ENCODE measurements at regions not wholly inside any gene's neighbourhood (a gene's known extent, or its start where the extent isn't known, plus 50 kb on each side); places are given as distances from the start of the nearest gene placed in this dataset.

DNA sequence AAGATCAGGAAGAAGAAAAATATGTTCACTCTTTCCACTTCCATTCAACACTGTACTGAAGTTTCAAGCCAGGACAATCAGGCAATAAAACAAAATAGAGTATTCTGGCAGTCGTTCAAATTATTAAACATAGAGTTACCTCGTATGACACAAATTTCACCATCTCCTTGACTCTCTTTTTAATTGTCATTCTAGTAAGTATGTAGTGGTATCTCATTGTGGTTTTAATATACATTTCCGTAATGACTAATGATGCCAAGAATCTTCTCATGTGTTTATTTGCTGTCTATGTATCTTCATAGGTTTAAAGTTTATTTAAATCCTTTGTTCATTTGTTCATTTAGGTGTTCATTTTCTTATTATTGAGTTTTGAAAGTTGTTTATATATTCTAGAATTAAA, 352.2 kb downstream of the IDS start:
- DNase-seq (ENCODE audit: low read depth in 2 of 2): no peak

DNA sequence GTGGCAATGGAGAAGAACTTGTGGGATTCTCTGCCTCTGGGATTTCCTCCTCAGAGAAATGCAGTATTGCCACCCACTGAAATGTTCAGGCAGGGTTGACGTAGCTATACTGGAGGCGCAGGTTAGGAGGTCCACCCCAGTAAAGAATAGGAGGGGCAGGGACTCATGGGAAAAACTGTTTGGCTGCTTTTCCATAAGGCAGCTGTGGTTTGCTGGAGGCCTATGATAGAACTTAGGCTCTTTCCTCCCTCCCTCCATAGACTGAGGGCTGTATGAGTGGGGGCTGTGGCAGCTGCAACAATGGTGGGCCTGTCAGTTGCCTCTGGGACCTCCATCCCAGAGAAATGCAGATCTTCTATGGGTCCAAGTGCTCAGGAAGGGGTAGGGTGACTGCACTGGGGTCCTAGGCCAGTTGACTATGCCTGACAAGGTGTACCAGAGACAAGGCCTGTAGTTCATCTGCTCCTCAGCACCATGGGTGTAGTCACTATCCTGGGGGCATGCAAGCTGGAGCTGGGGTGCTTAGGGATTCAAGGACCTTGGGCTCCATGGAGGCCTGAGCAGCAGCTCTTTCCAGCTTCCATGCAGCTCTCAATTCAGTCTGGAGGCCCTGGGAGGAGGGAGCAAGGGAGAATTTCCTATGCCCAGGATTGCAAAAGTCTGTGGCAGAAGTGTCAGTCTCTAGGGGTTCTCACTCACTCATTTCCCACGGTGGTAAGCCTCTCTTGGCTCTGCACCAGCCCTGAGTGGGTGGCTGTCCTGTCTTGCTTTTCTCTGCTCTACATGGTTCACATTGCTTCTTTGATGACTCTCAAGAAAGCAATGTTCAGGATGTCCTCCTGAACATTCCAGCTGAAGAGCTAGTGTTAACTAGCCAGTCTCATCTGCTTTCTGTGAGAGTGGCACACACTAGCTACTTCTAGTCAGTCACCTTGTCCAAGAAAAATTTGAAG, 353.0 kb downstream of the IDS start:
- no peak for DNase-seq (ENCODE audit: low read depth in 2 of 2)

DNA sequence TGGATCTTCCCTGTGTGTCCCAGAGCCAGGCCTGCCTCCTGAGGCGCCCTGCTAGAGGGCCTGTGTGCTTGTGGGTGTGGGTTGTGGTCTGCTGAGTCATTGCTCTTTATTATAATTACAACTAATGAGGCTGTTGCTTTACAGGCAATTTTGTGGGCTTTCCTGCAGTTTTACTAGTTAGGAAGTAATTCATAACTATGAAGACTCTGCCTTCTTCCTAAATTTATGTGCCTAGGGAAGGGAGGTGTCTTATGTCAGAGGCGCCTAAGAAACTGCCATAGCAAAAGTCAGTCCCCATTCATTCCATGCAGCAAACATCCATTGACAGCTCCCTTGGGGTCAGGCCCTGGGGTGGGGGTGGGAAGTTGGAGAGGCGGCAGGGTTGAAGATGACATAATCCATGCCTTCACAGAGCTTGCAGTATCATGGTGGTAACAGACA, 359.2 kb downstream of the IDS start:
- no peak for DNase-seq (ENCODE audit: low read depth in 2 of 2)

DNA sequence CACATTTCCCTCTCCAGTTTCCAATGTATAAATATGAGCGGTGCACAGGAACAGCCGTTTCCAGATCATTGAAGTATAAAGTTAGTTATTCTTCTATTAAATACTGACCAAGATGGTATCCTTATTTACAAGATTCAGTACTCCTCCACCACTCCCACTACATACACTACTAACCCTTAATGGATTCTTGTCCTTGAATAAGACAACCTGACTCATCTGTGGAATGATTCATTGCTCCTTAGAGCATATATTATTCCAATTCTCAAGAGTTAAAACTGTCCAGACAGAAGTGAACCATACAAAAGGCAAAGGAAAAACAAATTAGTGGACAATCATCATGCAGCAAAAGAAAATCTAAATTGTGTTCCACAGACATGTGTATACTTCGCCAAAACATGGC, 373.3 kb downstream of the IDS start:
- no peak for DNase-seq (ENCODE audit: low read depth in 2 of 2)

DNA sequence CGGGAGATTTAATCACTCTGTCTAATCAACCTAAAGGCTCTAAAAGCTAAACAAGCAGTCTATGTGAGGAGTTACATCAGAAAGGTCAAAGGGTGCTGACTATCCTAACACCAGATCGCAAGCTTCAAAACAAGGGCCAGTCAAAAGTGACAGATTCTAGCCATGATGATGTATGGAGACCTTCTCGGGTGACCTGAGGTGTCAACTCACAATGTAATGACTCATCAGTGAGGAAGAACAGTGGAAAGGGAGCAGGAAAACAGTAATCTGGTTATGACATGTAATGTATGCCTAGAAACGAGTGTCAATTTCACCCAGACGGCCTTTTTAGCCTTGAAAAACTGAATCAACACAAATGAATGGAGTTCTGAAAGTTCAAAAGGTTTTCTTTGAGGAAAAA, 375.3 kb downstream of the IDS start:
- no peak for DNase-seq (ENCODE audit: low read depth in 2 of 2)

DNA sequence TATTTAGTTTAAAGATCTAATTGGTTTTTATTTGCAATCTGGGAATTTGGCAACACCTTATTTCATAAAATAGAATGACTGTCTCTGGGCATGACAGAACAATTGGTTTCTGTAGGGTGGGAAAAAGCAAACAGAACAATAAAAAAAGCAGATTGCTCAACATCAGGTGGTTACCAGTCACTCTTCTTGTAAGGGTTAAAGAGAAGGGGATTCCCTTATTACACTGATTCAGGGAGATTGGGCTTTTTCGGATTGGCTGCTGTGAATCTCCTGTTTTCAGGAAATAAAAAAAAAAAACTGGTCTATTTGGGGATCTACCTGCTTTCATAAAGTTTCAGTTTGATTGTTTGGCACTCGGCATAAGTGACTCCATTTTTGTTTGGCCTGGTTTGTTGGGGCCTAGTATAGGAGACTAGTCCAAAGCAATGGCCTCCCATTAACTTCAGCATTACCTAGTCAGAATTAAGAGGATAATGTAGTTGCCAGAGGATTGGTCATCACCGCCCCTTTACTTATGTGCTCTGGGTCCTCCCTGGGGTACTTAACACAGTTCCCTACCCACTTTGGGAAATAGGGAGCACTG, 380.5 kb downstream of the IDS start:
- no peak for DNase-seq (ENCODE audit: low read depth in 2 of 2)

DNA sequence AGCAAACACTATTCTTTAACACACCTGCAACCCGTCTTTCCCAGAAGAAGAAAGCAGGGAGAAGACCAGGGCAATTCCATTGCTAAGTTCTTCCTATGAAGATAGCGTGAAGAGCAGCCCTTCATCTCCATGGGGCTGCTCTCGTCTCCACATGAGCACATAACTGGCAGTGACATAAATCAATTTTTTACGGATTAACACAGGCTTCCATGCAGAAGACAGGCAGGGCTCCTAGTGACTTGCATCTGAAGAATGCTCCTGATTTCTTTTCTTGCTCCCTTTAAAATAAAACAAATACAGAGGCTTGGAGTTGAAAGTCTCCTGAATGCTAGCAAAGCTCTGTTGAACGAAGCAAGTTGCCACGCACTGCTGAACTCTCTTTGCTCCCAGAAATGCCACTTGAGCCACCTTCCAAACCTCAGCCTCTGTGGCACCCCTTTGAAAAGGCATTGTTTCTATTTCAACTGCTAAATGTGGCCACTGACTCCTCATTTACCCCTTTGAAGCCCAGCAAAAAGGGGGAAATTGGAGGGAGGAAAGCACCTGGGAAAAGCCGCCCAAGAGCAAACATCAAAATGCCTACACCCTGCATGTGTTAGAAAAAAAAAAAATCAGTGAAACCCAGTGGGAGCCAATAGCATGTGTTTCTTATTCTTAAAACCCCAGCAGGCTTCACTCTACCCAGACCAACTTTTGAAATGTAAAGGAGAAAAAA, 383.7 kb downstream of the IDS start:
- DNase-seq (ENCODE audit: low read depth in 2 of 2): no peak

DNA sequence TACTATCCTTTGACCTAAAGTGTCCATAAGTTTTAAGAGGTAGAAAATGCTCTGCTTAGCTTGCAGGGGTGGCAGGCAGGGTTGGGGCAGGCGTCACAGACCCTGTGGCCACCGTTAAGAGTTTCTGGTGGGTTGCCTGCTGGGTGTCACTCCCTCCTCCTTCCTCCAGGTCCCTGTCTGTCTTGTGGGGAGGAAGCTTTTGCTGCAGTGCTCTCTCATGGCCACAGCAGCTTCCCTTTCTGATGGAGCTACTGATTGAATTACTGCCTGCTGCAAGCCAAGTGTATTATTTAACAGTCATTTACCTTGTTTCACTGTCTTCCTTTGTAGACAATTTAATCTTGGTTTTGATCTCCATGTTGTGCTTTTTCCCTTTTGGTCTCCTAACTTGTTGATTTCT, 384.6 kb downstream of the IDS start:
- DNase-seq (ENCODE audit: low read depth in 2 of 2): no peak

DNA sequence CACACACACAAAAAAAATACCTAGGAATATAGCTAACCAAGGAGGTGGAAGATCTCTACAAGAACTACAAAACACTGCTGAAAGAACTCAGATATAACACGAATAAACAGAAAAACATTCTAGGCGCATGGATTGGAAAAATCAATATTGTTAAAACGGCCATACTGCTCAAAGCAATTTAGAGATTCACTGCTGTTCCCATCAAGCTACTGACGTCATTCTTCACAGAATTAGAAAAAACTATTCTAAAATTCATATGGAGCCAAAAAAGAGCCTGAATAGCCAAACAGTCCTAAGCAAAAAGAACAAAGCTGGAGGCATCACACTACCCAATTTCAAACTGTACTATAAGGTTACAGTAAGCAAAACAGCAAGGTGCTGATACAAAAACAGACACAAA, 390.2 kb downstream of the IDS start:
- DNase-seq (ENCODE audit: low read depth in 2 of 2): no peak

DNA sequence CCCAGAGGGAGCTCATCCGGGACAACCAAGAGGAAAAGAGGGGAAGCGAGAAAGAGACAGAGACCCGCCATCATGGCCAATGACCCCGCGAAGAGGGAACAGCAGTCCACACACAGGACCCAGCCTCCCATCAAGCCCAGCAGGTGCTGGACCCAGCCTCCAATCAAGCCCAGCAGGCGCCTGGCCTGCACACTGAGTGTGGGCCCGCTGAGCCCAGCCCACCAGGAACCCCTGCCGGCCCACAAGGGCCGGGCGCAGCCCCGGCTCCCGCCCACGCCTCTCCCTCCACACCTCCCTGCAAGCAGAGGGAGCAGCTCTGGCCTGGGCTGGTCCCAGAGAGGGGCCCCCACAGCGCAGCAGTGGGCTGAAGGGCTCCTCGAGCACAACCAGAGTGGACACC, 391.1 kb downstream of the IDS start:
- DNase-seq (ENCODE audit: low read depth in 2 of 2): no peak

DNA sequence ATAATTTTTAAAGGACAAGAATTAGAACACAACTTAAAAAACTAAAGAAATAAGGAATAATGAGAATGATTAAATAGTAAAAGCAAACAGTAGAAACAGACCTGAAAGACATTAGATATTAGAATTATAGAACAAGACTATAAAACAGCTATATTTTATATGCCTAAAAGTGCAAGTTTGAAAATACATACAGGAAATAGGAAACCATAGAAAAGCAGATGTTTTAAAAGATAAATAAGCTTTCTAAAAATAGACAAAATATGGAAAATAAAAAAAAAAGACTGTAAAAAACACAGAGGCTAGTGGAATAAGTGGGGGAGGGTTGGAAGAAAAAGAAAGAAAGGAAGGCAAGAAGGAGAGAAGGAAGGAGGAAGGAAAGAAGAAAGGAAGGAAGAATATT, 407.3 kb downstream of the IDS start:
- DNase-seq (ENCODE audit: low read depth in 2 of 2): no peak

DNA sequence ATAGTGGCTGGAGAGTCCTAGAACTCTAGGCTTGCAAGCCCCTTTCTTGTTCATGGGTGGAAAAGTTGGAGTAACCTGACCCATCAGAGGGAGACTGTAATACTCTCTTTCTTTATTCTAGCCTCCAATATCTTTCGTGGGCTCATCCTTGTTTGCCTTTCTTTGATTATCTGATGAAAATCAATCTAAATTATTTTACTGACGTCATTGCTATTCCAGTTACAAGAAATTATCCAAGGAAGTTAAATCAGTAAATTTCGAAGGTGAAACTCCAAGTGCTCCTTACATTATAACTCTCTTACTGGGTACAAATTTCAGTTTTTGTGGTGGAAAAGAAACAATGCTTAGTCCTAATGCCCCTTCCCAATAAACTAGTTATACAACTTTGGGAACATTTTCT, 412.9 kb downstream of the IDS start:
- no peak for DNase-seq (ENCODE audit: low read depth in 2 of 2)

DNA sequence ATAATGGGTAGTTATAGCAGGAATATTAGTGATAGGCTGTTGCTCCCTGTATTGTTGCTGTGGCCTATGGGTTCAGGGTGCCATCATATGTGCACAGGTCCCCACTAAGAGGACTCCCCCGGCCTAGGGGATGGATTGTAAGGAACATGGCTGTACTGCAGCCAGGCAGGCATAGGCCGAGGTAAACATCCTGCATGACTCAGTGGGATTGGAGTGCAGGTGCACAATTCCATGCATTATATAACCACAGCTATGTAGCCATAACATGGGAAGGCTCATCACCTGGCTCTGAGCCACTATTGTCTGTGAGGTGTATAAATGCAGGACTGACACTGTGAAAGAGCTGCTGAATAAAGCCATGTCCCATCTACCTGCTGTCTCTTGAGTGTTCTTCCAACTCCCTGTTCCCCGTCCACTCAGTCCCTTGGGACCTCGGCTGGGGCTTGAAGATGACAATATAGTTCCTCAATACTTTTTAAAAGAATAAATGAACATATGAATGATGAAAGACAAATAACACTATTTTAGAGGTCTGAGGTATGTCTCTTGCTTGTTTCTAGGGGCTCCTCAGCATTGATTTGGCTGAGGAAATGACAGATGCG, 425.2 kb downstream of the IDS start:
- DNase-seq (ENCODE audit: low read depth in 2 of 2): no peak

DNA sequence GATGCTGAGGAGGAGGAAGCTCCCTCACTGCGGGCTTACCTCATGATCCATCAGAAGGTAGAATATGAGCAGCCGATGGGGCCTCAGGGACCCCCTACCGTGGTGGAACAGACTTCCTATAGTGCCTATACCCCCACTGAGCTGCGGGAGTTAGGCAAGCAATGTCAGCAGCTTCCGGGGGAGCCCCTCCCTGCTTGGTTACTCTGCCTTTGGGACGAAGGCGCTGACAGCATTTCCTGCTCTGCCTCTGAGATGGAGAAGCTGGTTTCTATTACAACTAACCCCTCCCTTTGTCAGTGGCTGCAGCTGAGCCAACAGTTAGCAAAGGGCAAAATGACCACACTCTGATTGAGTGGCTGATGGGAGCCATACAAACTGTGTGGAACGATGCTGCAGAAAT, 430.7 kb downstream of the IDS start:
- no peak for DNase-seq (ENCODE audit: low read depth in 2 of 2)

DNA sequence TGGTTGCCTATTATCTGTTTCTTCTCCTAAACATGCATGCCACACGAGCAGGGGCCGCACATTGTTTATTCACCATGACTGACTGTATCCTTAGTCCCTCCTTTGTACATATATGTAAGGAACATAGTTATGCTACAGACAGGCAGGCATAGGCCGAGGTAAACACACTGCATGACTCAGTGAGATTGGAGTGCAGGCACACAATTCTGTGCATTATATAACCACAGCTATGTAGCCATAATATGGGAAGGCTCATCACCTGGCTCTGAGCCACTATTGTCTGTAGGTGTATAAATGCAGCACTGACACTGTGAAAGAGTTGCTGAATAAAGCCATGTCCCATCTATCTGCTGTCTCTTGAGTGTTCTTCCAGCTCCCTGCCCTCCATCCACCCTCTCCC, 431.6 kb downstream of the IDS start:
- DNase-seq (ENCODE audit: low read depth in 2 of 2): no peak

DNA sequence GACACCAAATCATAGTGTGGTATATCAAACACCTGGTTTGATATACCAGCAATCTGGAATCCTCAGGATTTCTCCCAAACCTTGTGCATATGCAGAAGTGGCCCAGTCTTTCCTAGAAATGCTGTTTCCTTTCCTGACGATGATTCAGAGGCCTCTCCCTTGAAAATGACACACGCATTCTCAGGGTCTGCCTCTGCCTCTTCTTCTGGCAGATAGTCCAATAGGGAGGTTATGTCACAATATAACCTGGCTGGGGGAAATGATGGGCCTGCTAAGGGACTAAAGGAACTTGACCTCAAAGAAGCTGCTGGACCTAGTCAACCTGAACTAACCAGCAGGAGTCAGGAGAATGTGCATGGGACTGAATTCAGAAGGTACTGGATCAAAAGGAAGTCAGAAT, 435.2 kb downstream of the IDS start:
- no peak for DNase-seq (ENCODE audit: low read depth in 2 of 2)

DNA sequence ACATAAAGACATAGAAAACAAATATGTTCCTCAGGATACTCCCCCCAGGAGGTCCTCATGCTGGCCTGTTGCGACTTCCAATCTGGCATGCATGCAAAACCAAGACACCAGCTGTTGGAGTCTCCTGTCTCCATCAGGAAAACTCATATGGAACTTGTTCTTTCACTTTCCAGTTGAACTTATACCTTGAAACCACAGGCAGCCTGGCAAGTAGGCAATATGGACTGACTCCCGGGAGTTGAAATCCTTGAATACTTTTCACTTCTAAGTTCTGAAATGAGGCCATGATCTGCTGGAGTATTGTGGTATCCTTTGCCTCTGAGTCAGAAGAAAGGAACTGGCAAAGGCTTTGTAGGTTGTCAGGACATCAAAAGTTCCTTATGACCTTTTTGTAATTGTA, 444.2 kb downstream of the IDS start:
- DNase-seq (ENCODE audit: low read depth in 2 of 2): no peak
